Memory B cell (primary cell): ENCODE measurements at regions not wholly inside any gene's neighbourhood (a gene's known extent, or its start where the extent isn't known, plus 50 kb on each side); places are given as distances from the start of the nearest gene placed in this dataset.
"Not testable (repeated sequence)": the region's sequence is repeated elsewhere in the genome, so short reads cannot be mapped to it uniquely, and the experiment has no call there.

Source experiments
- ATAC-seq: fragments of 150-1000 bp; cut with Tn5 transposase; 2 replicates; pipeline ENCODE4 v1.10.0; 2021; ENCODE audit warnings: low read depth, mild to moderate bottlenecking, moderate library complexity
- DNase-seq, 2 donors: peaks; one replicate each; pipeline ENCODE4 v3.0.0; 2022; ENCODE audit warnings: low spot score in 2 of 2
- H3K27ac Mint-ChIP-seq: one replicate; pipeline ENCODE4 v1.8.0; 2022; ENCODE audit warnings: mild to moderate bottlenecking, moderate library complexity, mixed read lengths
- H3K27me3 Mint-ChIP-seq: one replicate; pipeline ENCODE4 v1.8.0; 2022; ENCODE audit warnings: mixed read lengths
- H3K36me3 Mint-ChIP-seq: one replicate; pipeline ENCODE4 v1.8.0; 2022; ENCODE audit warnings: mild to moderate bottlenecking, mixed read lengths
- H3K4me1 Mint-ChIP-seq: one replicate; pipeline ENCODE4 v1.8.0; 2022; ENCODE audit warnings: mixed read lengths
- H3K4me3 Mint-ChIP-seq: one replicate; pipeline ENCODE4 v1.8.0; 2022; ENCODE audit warnings: mild to moderate bottlenecking, moderate library complexity, mixed read lengths
- H3K9me3 Mint-ChIP-seq: one replicate; pipeline ENCODE4 v1.8.0; 2022; ENCODE audit warnings: mixed read lengths

DNA sequence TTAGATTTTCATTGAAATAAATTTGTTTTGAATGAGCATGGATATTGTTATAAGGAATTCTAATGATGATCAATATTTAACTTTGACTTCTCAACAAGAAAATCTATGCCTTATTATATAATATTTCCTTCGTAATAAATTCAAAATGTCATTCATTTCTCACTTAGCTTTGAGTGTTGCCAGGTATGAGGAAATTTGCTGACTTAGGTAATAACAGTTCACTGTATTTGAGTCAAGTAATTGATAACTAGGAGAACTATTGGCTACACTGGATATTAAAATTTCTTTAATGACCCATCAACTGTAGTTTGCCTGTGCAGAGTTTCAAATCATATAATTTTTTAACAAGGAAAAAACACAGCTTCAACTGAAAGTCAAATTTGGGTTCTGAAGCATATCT lies 746.6 kb downstream of the SLITRK5 start:
- H3K36me3 Mint-ChIP-seq: no peaks in the 10 kb centered on the region
- H3K4me1 Mint-ChIP-seq: no peaks in the 10 kb centered on the region
- peaks cover 5% of the 10 kb centered on the region for H3K9me3 Mint-ChIP-seq
- DNase-seq (no peak), ATAC-seq (no peak)
- no peaks in the 10 kb centered on the region for H3K27me3 Mint-ChIP-seq
- H3K27ac Mint-ChIP-seq: no peak overlapping the region
- H3K4me3 Mint-ChIP-seq: no peak overlapping the region

DNA sequence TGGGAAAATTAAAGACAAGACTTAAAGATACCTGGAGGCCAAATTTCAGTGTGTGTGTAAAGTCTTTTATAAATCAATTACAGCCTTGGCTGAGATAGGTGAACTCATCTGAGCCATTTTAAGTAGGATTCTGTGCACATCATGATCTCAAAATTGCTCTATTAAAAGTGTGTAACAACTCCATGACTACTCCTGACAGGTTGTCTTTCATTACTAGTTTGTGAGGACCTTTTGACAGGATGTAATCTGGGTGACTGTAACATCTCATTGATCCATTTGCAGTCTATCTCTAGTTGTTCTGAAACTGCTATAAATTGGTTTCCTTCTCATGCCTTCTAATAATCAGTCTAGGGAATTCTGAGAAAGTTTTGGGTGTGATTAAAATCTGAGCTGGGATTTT lies 753.3 kb downstream of the SLITRK5 start:
- ATAC-seq (no peak), DNase-seq (no peak)
- Mint-ChIP-seq H3K27me3 (no peaks in the 10 kb centered on the region), H3K4me3 (no peak overlapping the region), H3K4me1 (no peaks in the 10 kb centered on the region), H3K27ac (no peak overlapping the region), H3K36me3 (no peaks in the 10 kb centered on the region), H3K9me3 (peaks cover 1% of the 10 kb centered on the region)

DNA sequence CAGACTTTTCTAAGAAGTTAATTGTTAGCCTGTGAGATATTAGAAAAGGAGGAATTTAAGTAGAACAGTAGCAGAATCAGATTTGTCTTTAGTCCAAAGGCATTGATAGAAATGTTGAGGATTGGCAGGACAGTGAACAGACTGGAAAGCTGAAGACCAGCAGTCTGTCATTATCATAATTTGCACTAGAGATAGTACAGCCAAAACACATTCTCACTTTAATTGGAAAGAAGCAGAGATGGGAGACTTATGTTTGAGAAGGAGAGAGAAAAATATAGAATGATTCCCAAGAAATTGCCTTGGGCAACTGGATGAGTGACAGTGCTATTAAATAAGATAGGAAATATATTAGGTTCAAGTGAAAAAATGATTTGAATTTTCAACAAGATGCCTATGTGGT lies 755.5 kb downstream of the SLITRK5 start:
- H3K9me3 Mint-ChIP-seq: peaks cover 1% of the 10 kb centered on the region
- no peak overlapping the region for H3K4me3 Mint-ChIP-seq
- H3K27ac Mint-ChIP-seq: no peak overlapping the region
- H3K4me1 Mint-ChIP-seq: no peaks in the 10 kb centered on the region
- H3K36me3 Mint-ChIP-seq: no peaks in the 10 kb centered on the region
- no peak for ATAC-seq
- no peaks in the 10 kb centered on the region for H3K27me3 Mint-ChIP-seq
- no peak for DNase-seq

DNA sequence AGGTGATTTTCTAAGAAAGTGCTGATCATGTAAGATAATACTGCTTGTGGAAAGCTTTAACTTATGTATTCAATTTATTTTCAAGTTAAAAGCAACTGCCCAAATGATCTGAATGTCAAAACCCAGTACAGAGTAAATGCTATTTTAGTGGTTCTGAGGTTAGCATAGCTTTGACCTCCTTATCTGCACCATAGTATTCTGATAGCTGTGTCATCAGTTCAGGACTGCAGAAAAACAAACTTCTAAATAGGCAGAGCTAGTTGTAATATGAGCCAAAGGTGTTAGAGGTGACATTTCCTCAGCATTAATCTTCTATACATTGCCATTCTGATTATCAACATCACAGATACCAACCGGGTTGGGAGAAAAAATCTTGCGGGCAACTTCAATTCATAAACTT lies 758.7 kb downstream of the SLITRK5 start:
- H3K4me3 Mint-ChIP-seq: no peak overlapping the region
- H3K4me1 Mint-ChIP-seq: no peaks in the 10 kb centered on the region
- H3K27ac Mint-ChIP-seq: no peak overlapping the region
- H3K9me3 Mint-ChIP-seq: peaks cover 6% of the 10 kb centered on the region
- H3K36me3 Mint-ChIP-seq: no peaks in the 10 kb centered on the region
- H3K27me3 Mint-ChIP-seq: no peaks in the 10 kb centered on the region
- DNase-seq (no peak), ATAC-seq (no peak)

DNA sequence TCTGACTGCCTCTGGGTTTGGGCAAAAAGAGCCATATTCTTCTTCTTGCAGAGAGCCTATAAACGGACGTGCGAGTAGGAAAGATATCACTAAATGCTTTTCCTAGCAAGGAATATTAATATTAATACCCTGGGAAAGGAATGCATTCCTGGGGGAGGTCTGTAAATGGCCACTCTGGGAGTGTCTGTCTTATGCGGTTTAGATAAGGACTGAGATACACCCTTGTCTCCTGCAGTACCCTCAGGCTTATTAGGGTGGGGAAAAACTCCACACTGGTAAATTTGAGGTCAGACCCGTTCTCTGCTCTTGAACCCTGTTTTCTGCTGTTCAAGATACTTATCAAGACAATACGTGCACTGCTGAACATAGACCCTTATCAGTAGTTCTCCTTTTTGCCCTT lies 763.8 kb downstream of the SLITRK5 start:
- H3K27ac Mint-ChIP-seq: no peak overlapping the region
- DNase-seq (no peak), ATAC-seq (no peak)
- no peaks in the 10 kb centered on the region for H3K36me3 Mint-ChIP-seq
- no peak overlapping the region for H3K4me3 Mint-ChIP-seq
- no peaks in the 10 kb centered on the region for H3K4me1 Mint-ChIP-seq
- peaks cover 11% of the 10 kb centered on the region for H3K9me3 Mint-ChIP-seq
- H3K27me3 Mint-ChIP-seq: no peaks in the 10 kb centered on the region

DNA sequence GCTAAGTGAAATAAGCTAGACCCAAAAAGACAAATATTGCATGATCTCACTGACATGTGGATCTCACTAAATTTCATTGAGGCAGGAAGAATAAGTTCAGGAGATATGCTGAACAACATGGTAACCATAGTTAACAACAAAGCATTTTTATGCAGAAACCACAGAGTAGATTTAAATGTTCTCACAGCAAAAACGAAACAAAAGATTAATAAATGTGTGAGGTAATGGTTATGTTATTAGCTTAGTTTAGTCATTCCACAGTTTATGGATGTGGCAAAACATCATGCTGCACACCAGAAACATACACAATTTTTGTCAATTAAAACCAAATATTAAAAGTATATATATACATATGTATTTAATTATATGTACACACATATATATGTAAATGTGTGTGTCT lies 765.8 kb downstream of the SLITRK5 start:
- no peak for ATAC-seq
- Mint-ChIP-seq H3K9me3 (peaks cover 11% of the 10 kb centered on the region), H3K36me3 (no peaks in the 10 kb centered on the region), H3K27ac (no peak overlapping the region), H3K4me3 (no peak overlapping the region), H3K27me3 (no peaks in the 10 kb centered on the region), H3K4me1 (no peaks in the 10 kb centered on the region)
- no peak for DNase-seq

DNA sequence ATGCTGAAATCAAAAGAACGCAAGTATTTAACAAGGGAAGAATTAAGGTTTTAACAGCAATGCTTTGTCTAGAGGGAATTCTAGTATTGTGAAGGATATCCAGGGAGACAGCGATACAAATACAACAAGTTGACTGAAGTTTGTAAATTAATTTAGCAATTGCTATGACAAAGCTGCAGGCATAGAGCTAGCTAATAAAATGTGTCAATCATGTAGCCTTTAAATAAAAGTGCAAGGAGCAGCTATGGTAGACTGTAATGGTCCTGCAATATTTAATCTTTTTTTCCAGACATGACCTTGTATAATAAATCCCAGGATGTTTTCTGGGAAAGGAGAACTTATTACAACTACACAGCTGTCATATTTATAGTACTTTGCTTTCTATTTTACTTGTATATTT lies 779.3 kb downstream of the SLITRK5 start:
- H3K27ac Mint-ChIP-seq: no peak overlapping the region
- no peaks in the 10 kb centered on the region for H3K27me3 Mint-ChIP-seq
- H3K36me3 Mint-ChIP-seq: no peaks in the 10 kb centered on the region
- H3K4me3 Mint-ChIP-seq: no peak overlapping the region
- no peaks in the 10 kb centered on the region for H3K9me3 Mint-ChIP-seq
- ATAC-seq (no peak), DNase-seq (no peak)
- H3K4me1 Mint-ChIP-seq: no peaks in the 10 kb centered on the region

DNA sequence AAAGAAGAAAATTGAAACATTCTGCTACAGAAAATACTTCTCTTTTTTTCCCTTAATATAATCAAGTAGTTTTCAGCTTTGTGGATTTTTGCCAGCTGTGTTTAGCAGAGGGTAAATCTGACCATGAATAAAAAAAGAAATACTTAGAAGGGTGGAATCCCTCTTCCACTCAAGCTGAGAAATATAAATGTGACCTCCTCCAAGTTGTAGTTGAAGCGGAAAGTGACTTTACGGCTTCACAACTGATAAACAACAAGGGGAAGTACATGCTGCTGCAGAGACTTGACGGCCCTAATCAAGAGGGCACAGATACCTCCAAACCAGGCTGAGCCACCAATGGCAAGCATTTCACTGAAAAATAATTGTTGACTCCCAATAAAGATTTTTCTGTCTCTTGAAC lies 785.0 kb downstream of the SLITRK5 start:
- DNase-seq (no peak), ATAC-seq (peak; percentile 35)
- Mint-ChIP-seq H3K27ac (no peak overlapping the region), H3K27me3 (no peaks in the 10 kb centered on the region), H3K4me3 (no peak overlapping the region), H3K4me1 (no peaks in the 10 kb centered on the region), H3K9me3 (peaks cover 2% of the 10 kb centered on the region), H3K36me3 (no peaks in the 10 kb centered on the region)

DNA sequence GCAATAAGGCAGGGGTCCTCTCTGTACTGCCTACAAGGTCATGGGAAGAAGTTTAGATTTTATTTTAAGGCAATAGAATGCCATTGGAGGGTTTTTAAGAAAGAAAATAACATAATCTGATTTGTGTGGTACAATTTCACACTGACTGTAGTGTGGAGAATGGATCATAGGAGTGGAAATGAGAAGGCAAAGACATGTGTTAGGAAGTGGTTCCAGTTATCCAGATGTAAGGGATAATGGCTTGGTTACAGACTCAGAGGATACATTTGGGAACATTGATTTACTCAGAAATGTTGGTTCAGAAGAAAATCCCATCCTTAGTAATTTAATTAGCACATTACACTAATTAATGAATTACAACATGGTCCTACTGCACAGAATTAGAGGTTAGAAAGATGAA lies 788.2 kb downstream of the SLITRK5 start:
- Mint-ChIP-seq H3K36me3 (no peaks in the 10 kb centered on the region), H3K4me1 (no peaks in the 10 kb centered on the region), H3K27ac (no peak overlapping the region), H3K4me3 (no peak overlapping the region), H3K27me3 (no peaks in the 10 kb centered on the region), H3K9me3 (peaks cover 5% of the 10 kb centered on the region)
- DNase-seq (no peak), ATAC-seq (no peak)

DNA sequence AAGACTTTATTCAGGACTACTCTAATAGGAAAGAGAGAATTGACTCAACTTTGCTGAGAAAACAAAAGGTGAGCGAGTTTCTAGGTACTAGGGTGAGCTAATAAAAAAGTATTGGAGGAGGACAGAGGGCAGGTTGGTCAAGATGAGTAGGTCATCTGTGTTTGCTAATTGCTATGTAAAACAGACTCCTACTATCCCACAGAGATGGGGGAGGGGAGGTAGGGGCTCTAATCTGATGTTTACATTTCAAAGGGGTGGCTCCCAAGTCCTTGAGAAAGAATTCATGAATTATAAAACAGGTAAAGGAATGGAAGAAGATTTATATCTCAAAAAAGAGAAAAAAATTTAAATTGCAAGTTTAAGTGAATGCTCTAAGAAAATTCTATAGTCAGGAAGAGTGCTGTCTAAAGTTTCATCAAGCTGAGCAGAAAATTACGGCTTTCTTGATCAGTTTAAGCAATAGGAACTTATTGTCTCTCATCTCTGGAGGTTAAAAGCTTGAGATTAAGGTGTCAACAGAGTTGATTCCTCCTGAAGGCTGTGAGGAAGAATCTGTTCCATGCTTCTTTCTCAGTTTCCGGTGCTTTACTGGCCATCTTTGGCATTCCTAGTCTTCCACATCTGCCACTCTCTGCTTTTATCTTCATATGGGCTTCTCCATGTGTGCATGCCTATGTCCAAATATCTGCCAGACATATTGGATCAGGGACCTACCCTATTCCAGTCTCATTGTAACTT lies 790.3 kb downstream of the SLITRK5 start:
- Mint-ChIP-seq H3K4me1 (no peaks in the 10 kb centered on the region), H3K4me3 (no peak overlapping the region), H3K9me3 (peaks cover 5% of the 10 kb centered on the region), H3K27ac (no peak overlapping the region), H3K36me3 (no peaks in the 10 kb centered on the region), H3K27me3 (no peaks in the 10 kb centered on the region)
- ATAC-seq (no peak), DNase-seq (no peak)

DNA sequence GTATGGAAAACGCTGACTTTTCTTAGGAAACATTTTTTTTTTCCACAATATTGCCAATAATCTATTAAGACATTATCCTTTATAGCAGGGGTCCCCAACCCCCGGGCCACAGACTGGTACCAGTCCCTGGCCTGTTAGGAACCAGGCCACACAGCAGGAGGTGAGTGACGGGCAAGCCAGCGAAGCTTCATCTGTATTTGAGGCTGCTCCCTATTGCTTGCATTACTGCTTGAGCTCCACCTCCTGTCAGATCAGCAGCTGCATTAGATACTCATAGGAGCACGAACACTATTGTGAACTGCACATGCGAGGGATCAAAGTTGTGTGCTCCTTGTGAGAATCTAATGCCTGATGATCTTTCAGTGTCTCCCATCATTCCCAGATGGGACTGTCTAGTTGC lies 793.7 kb downstream of the SLITRK5 start:
- Mint-ChIP-seq H3K4me1 (no peaks in the 10 kb centered on the region), H3K36me3 (no peaks in the 10 kb centered on the region), H3K27ac (no peak overlapping the region), H3K9me3 (peaks cover 5% of the 10 kb centered on the region), H3K27me3 (no peaks in the 10 kb centered on the region), H3K4me3 (no peak overlapping the region)
- no peak for ATAC-seq
- DNase-seq: no peak

DNA sequence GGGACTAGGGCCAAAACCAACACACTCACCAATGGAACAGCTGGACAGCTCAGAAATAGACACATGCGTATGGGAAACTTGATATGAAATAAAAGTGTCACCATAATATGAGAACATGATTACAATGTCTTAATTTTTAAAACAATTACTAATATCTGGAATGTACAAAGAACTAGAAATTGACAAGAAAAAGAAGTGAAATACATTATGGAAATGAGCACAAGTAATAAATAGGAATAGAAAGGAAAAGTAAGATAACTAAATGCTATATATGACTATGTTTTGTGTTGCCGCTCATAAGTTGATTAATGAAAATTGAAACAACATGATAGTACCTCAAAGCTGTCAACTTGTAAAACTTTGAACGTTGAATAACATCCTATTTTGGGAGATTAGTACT lies 801.1 kb downstream of the SLITRK5 start:
- Mint-ChIP-seq H3K36me3 (no peaks in the 10 kb centered on the region), H3K4me3 (no peak overlapping the region), H3K27me3 (no peaks in the 10 kb centered on the region), H3K27ac (no peak overlapping the region), H3K9me3 (no peaks in the 10 kb centered on the region), H3K4me1 (no peaks in the 10 kb centered on the region)
- no peak for DNase-seq
- no peak for ATAC-seq

DNA sequence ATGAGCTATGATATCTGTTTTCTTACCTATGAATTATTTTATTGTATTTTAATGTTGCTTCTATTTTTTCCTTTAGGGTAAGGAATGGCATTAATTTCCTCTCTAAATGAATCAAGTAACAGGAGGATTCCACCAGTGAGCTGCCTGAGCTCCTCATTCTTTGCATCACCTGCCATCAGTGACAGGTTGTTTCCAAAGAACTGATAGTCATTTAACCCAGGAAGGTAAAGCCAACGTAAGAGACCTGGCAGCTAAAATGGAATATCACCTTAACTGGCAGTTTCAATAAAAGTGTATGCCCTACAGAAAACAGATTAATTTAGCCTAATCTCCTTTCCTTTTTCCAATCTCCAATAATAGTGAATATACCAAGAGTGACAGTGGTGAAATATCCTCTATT lies 812.0 kb downstream of the SLITRK5 start:
- no peaks in the 10 kb centered on the region for H3K36me3 Mint-ChIP-seq
- peaks cover 3% of the 10 kb centered on the region for H3K9me3 Mint-ChIP-seq

DNA sequence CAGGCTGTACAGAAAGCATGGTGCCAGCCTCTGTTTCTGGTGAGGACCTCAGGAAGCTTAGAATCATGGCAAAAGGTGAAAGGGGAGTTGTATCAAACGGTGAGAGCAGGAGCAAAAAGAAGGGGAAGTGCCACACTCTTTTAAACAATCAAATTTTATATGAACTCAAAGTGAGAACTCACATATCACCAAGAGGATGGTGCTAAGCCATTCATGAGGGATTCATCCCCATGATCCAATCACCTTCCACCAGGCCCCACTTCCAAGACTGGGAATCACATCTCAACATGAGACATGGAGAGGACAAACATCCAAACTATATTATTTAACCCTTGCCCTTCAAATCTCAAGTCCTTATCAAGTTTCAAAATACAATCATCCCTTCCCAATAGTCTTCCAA lies 836.7 kb downstream of the SLITRK5 start:
- Mint-ChIP-seq H3K27ac (no peak overlapping the region), H3K9me3 (peaks cover 12% of the 10 kb centered on the region)

More for the DNA sequence above, 812.0 kb downstream of the SLITRK5 start:
- ATAC-seq (no peak), DNase-seq (no peak)
- Mint-ChIP-seq H3K27me3 (no peaks in the 10 kb centered on the region), H3K4me1 (no peaks in the 10 kb centered on the region), H3K27ac (no peak overlapping the region), H3K4me3 (no peak overlapping the region)

DNA sequence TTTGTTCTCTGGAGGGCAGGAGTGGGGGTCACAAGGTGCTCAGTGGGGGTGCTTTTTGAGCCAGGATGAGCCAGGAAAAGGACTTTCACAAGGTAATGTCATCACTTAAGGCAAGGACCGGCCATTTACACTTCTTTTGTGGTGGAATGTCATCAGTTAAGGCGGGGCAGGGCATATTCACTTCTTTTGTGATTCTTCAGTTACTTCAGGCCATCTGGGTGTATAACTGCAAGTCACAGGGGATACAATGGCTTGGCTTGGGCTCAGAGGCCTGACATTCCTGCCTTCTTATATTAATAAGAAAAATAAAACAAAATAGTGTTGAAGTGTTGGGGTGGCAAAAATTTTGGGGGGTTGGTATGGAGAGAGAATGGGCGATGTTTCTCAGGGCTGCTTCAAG lies 841.8 kb downstream of the SLITRK5 start:
- H3K27me3 Mint-ChIP-seq, H3K27ac Mint-ChIP-seq, H3K4me1 Mint-ChIP-seq, ATAC-seq, H3K36me3 Mint-ChIP-seq, DNase-seq, H3K4me3 Mint-ChIP-seq: not testable (repeated sequence)
- H3K9me3 Mint-ChIP-seq: peaks cover 21% of the 10 kb centered on the region

More for the DNA sequence above, 836.7 kb downstream of the SLITRK5 start:
- ATAC-seq (no peak), DNase-seq (no peak)
- Mint-ChIP-seq H3K4me1 (no peaks in the 10 kb centered on the region), H3K4me3 (no peak overlapping the region), H3K27me3 (no peaks in the 10 kb centered on the region), H3K36me3 (no peaks in the 10 kb centered on the region)
